ENCODE measurements at regions not wholly inside any gene's neighbourhood (a gene's known extent, or its start where the extent isn't known, plus 50 kb on each side); places are given as distances from the start of the nearest gene placed in this dataset.
"Not testable (repeated sequence)": the region's sequence is repeated elsewhere in the genome, so short reads cannot be mapped to it uniquely, and the experiment has no call there.

DNA sequence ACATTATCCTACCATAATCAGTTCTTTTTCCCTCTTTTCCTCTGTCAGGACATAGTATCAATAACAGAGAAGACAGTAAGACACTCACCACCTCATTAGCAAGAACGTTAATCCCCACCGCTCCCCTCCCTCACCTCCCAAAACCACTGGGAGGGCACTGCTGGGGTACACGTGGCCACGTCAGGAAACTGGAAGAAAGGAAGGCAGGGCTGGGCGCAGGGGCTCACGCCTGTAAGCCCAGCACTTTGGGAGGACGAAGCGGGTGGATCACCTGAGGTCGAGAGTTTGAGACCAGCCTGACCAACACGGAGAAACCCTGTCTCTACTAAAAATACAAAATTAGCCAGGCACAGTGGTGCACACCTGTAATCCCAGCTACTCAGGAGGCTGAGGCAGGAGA lies 142.3 kb downstream of the OR4M2 start:
- not testable (repeated sequence) for H3K79me2 ChIP-seq (ENCODE audit: low read length); H2AFZ ChIP-seq (ENCODE audit: low read length); H3K4me2 ChIP-seq (ENCODE audit: low read depth, low read length, poor library complexity, severe bottlenecking); H3K9me2 ChIP-seq (replicated peaks; ENCODE audit: insufficient read depth, low read length); H3K4me3 ChIP-seq (ENCODE audit: low read length); H3K36me3 ChIP-seq (ENCODE audit: insufficient read depth, low read length); H3K9me3 ChIP-seq (ENCODE audit: low read length); H3K27ac ChIP-seq (ENCODE audit: low read length); DNase-seq; H3K27me3 ChIP-seq (ENCODE audit: low read length); H4K20me1 ChIP-seq (ENCODE audit: insufficient read depth, low read depth, low read length); H3K4me1 ChIP-seq (ENCODE audit: low read length); H3K9ac ChIP-seq (ENCODE audit: low read length)

DNA sequence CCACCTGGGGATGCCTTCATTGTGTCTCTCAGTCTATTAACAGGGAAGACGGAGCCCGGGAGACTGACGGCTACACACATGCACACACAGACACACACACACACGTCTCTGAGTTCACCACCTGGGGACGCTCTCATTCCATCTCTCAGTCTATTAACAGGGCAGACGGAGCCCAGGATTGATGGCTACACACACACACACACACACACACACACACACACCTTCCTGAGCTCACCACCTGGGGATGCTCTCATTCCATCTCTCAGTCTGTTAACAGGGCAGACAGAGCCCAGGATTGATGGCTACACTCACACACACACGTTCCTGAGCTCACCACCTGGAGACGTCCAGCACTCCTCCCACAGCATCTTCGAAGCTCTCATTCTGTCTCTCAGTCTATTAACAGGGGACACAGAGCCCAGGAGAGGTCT lies 143.9 kb downstream of the OR4M2 start:
- Histone ChIP-seq H3K4me3 (ENCODE audit: low read length) (no peak overlapping the region), H3K79me2 (ENCODE audit: low read length) (no peaks in the 10 kb centered on the region), H3K4me1 (ENCODE audit: low read length) (no peaks in the 10 kb centered on the region), H3K4me2 (ENCODE audit: low read depth, low read length, poor library complexity, severe bottlenecking) (no peak overlapping the region), H3K36me3 (ENCODE audit: insufficient read depth, low read length) (no peaks in the 10 kb centered on the region), H3K9ac (ENCODE audit: low read length) (no peak overlapping the region), H3K9me2 (replicated peaks; ENCODE audit: insufficient read depth, low read length) (no peaks in the 10 kb centered on the region), H2AFZ (ENCODE audit: low read length) (no peak overlapping the region), H4K20me1 (ENCODE audit: insufficient read depth, low read depth, low read length) (no peaks in the 10 kb centered on the region), H3K9me3 (ENCODE audit: low read length) (no peaks in the 10 kb centered on the region), H3K27ac (ENCODE audit: low read length) (no peak overlapping the region), H3K27me3 (ENCODE audit: low read length) (no peaks in the 10 kb centered on the region)
- DNase-seq: peak; percentile 44

DNA sequence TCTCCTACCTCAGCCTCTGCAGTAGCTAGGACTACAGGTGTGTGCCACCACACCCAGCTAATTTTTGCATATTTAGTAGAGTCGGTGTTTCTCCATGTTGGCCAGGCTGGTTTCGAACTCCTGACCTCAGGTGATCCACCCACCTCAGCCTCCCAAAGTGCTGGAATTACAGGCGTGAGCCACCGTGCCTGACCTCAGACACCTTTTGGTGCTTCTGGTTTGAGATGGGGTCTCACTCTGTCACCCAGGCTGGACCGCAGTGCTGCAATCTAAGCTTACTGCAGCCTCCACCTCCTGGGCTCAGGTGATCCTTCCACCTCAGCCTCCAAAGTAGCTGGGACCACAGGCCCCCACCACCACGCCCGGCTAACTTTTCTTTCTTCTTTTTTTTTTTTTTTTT lies 144.6 kb downstream of the OR4M2 start:
- not testable (repeated sequence) for H3K4me1 ChIP-seq (ENCODE audit: low read length); H3K27me3 ChIP-seq (ENCODE audit: low read length); H4K20me1 ChIP-seq (ENCODE audit: insufficient read depth, low read depth, low read length); H3K9me2 ChIP-seq (replicated peaks; ENCODE audit: insufficient read depth, low read length); H3K4me3 ChIP-seq (ENCODE audit: low read length); H3K27ac ChIP-seq (ENCODE audit: low read length); H3K36me3 ChIP-seq (ENCODE audit: insufficient read depth, low read length); H2AFZ ChIP-seq (ENCODE audit: low read length); H3K9me3 ChIP-seq (ENCODE audit: low read length); H3K79me2 ChIP-seq (ENCODE audit: low read length); H3K4me2 ChIP-seq (ENCODE audit: low read depth, low read length, poor library complexity, severe bottlenecking); DNase-seq; H3K9ac ChIP-seq (ENCODE audit: low read length)

DNA sequence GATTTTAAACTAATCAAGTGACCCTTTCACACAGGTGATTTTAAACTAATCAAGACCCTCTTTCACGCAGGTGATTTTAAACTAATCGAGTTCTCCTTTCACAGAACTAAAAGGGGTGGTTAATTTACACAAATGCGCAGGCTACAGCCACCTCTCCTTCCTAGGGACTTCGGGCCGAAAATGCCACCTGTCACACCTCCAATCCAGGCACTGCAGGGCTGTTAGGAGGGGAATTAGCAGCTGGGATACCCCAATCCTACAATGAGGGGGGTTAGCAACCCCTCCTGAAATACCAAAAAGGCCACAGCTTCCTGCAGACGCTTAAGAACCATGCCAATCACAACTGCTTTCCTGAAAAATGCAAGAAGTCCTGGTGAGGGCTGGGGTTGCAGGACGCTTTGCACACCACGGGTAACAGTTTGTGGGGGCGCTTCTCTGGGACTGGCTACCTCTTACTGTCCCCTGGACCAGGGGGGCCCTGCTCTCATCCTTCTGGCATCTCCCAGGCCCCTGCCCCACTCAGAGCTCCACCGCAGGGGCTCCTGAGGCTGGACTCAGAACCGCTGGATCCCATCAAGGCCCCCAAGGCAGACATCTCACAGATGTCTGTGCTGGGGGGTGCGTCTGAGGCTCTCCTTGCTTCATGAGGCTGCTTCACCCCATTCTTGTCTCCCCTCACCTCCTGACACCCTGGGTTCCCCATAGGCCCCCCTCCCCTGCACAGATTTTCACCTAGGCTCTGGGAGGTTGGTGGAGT lies 145.9 kb downstream of the OR4M2 start:
- Histone ChIP-seq H3K4me3 (ENCODE audit: low read length) (no peak overlapping the region), H3K4me2 (ENCODE audit: low read depth, low read length, poor library complexity, severe bottlenecking) (no peak overlapping the region), H3K9ac (ENCODE audit: low read length) (no peak overlapping the region)

DNA sequence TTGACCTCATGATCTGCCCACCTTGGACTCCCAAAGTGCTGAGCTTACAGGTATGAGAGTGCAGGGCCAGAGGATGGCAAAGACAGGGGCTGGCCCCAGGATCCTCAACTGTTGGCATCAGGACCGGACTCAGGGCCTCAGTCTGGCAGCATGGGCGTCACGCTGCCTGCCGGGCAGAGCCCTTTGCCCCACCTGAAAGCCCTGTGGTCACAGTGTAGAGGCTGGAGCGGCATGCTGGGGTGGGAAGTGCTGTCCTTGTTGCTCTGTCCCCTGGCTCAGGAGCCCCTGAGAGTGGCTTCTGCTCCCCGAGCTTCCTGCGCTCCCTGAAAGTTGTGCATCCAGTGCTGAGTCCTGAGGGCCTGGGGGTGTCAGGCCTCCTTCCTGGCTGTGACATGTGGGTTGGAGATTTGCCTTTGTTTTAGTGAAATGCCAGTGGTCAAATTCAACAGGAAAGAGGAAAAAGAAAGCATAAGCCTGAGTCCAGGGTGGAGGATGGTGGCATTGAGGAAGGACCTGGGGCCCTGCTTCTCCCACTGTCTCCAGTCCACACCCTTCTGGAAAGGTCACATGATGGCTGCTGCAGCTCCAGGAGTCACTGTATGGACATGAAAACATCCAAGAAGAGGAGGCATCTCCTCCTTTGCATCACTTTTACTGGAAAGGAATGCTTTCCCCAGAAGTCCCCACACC lies 147.2 kb downstream of the OR4M2 start:
- H3K79me2 ChIP-seq (ENCODE audit: low read length): no peaks in the 10 kb centered on the region
- H3K9me2 ChIP-seq (replicated peaks; ENCODE audit: insufficient read depth, low read length): no peaks in the 10 kb centered on the region
- no peaks in the 10 kb centered on the region for H4K20me1 ChIP-seq (ENCODE audit: insufficient read depth, low read depth, low read length)
- DNase-seq: no peak
- no peaks in the 10 kb centered on the region for H3K36me3 ChIP-seq (ENCODE audit: insufficient read depth, low read length)
- H3K27me3 ChIP-seq (ENCODE audit: low read length): no peaks in the 10 kb centered on the region
- H3K4me2 ChIP-seq (ENCODE audit: low read depth, low read length, poor library complexity, severe bottlenecking): no peak overlapping the region
- no peak overlapping the region for H3K27ac ChIP-seq (ENCODE audit: low read length)
- no peak overlapping the region for H2AFZ ChIP-seq (ENCODE audit: low read length)
- no peak overlapping the region for H3K4me3 ChIP-seq (ENCODE audit: low read length)
- H3K9ac ChIP-seq (ENCODE audit: low read length): no peak overlapping the region
- H3K9me3 ChIP-seq (ENCODE audit: low read length): no peaks in the 10 kb centered on the region
- no peaks in the 10 kb centered on the region for H3K4me1 ChIP-seq (ENCODE audit: low read length)

More for the DNA sequence above, 145.9 kb downstream of the OR4M2 start:
- Histone ChIP-seq H4K20me1 (ENCODE audit: insufficient read depth, low read depth, low read length) (no peaks in the 10 kb centered on the region), H3K36me3 (ENCODE audit: insufficient read depth, low read length) (no peaks in the 10 kb centered on the region), H3K9me3 (ENCODE audit: low read length) (no peaks in the 10 kb centered on the region), H2AFZ (ENCODE audit: low read length) (no peak overlapping the region), H3K9me2 (replicated peaks; ENCODE audit: insufficient read depth, low read length) (no peaks in the 10 kb centered on the region), H3K27ac (ENCODE audit: low read length) (no peak overlapping the region), H3K27me3 (ENCODE audit: low read length) (no peaks in the 10 kb centered on the region), H3K4me1 (ENCODE audit: low read length) (no peaks in the 10 kb centered on the region), H3K79me2 (ENCODE audit: low read length) (no peaks in the 10 kb centered on the region)
- no peak for DNase-seq

DNA sequence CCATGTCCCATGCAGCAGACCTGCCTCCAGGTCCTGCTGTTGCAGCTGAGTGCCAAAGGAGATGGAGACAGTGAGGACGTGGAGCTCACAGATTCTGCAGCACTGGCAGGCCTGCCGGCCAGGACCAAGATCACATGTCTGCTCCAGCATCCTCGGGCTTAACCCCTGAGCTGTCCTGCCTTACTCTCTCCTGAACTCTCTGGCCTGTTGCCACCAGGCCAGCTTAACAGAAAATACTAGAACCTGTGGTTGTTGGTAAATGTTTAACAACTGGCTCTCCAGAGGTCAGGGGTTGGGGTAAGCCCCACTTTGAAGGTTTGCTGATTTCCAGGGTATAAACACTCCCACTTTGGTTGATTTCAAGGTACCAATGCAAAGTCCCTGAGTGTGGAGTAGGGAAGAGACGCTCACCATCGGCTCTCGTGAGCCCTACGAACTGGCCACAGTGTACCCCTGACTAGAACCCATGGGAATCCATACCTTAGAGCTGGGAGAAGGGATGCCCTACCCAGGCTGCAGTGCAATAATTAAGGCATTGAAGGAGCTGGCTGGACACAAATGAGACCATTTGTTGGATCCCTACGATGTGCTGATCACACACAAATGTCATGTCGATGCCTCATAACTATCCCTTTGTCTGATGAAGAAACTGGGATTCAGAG lies 147.9 kb downstream of the OR4M2 start:
- no peak overlapping the region for H3K27ac ChIP-seq (ENCODE audit: low read length)
- DNase-seq: no peak
- H4K20me1 ChIP-seq (ENCODE audit: insufficient read depth, low read depth, low read length): no peaks in the 10 kb centered on the region
- no peaks in the 10 kb centered on the region for H3K4me1 ChIP-seq (ENCODE audit: low read length)
- no peak overlapping the region for H2AFZ ChIP-seq (ENCODE audit: low read length)
- H3K36me3 ChIP-seq (ENCODE audit: insufficient read depth, low read length): no peaks in the 10 kb centered on the region
- H3K9me3 ChIP-seq (ENCODE audit: low read length): no peaks in the 10 kb centered on the region
- no peak overlapping the region for H3K4me3 ChIP-seq (ENCODE audit: low read length)
- H3K79me2 ChIP-seq (ENCODE audit: low read length): no peaks in the 10 kb centered on the region
- H3K9ac ChIP-seq (ENCODE audit: low read length): no peak overlapping the region
- H3K4me2 ChIP-seq (ENCODE audit: low read depth, low read length, poor library complexity, severe bottlenecking): no peak overlapping the region
- H3K9me2 ChIP-seq (replicated peaks; ENCODE audit: insufficient read depth, low read length): no peaks in the 10 kb centered on the region
- H3K27me3 ChIP-seq (ENCODE audit: low read length): no peaks in the 10 kb centered on the region

DNA sequence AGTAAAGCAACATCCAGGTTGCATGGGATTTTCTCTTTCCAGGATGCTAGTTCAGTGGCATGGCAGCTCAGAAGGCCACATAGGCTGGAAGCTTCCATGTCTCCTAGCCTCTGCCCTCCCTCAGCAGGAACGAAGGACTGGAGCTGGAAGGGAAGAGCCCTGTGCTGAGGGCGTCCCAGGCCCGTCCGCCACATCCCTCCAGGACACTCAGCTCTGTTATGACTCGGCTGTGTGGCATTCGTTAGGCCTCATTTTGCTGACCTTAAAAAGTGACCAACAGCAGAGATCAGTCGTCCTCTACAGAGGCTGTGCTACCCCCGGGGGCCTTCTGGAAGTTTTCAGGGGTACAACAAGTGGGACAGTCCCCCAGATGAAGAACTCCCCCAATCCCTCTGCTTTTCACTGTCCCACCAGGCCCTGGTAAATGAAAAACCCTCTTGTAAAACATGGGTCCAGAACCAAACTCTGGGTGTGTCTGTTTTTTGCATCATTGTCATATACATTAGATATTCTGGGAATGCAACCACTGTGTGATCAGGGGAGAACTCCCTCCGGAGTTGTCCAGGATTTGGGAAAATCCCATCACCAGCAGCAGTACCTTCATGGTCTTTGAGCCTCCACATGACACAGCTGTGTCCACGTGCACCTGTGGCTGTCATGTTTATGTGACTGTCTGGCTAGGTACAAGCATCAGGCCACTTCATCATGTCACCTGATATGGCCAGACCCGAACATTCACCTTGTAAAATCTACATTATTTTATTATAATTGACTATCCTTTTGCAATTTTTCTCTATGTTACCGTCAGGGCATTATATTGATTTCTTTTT lies 149.9 kb downstream of the OR4M2 start:
- no peak overlapping the region for H3K27ac ChIP-seq (ENCODE audit: low read length)
- no peaks in the 10 kb centered on the region for H4K20me1 ChIP-seq (ENCODE audit: insufficient read depth, low read depth, low read length)
- H3K9me3 ChIP-seq (ENCODE audit: low read length): no peaks in the 10 kb centered on the region
- no peaks in the 10 kb centered on the region for H3K36me3 ChIP-seq (ENCODE audit: insufficient read depth, low read length)
- no peak overlapping the region for H3K4me3 ChIP-seq (ENCODE audit: low read length)
- no peak overlapping the region for H3K4me2 ChIP-seq (ENCODE audit: low read depth, low read length, poor library complexity, severe bottlenecking)
- H3K79me2 ChIP-seq (ENCODE audit: low read length): no peaks in the 10 kb centered on the region
- DNase-seq: no peak
- H2AFZ ChIP-seq (ENCODE audit: low read length): no peak overlapping the region
- H3K27me3 ChIP-seq (ENCODE audit: low read length): no peaks in the 10 kb centered on the region
- no peaks in the 10 kb centered on the region for H3K4me1 ChIP-seq (ENCODE audit: low read length)
- no peak overlapping the region for H3K9ac ChIP-seq (ENCODE audit: low read length)
- no peaks in the 10 kb centered on the region for H3K9me2 ChIP-seq (replicated peaks; ENCODE audit: insufficient read depth, low read length)

DNA sequence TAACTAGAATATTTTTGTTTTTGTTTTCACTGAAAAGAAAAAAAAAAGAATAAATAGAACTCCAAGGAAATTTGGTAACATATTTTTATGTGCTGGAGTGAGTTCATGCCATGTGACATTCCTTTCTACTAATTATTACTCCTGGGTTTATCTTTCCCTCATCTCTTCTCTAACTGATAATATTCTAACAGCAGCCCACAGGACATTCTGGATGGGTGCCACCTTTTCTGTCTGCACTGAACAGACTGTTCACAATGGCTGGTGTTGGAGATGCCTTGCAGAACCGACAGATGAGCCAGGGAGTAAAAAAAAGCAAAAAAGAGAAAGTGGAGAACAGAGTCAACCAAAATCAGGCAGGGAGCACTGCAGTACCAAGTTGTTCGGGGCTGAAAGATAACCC lies 151.3 kb downstream of the OR4M2 start:
- no peak overlapping the region for H3K4me2 ChIP-seq (ENCODE audit: low read depth, low read length, poor library complexity, severe bottlenecking)
- no peaks in the 10 kb centered on the region for H3K9me3 ChIP-seq (ENCODE audit: low read length)
- H3K4me1 ChIP-seq (ENCODE audit: low read length): no peaks in the 10 kb centered on the region
- DNase-seq: no peak
- no peaks in the 10 kb centered on the region for H3K36me3 ChIP-seq (ENCODE audit: insufficient read depth, low read length)
- H3K27ac ChIP-seq (ENCODE audit: low read length): no peak overlapping the region
- no peaks in the 10 kb centered on the region for H3K79me2 ChIP-seq (ENCODE audit: low read length)
- H4K20me1 ChIP-seq (ENCODE audit: insufficient read depth, low read depth, low read length): no peaks in the 10 kb centered on the region
- no peaks in the 10 kb centered on the region for H3K9me2 ChIP-seq (replicated peaks; ENCODE audit: insufficient read depth, low read length)
- H3K27me3 ChIP-seq (ENCODE audit: low read length): no peaks in the 10 kb centered on the region
- H2AFZ ChIP-seq (ENCODE audit: low read length): no peak overlapping the region
- H3K4me3 ChIP-seq (ENCODE audit: low read length): no peak overlapping the region
- no peak overlapping the region for H3K9ac ChIP-seq (ENCODE audit: low read length)

Measured in Karpas-422 (cell line).